AG09319 (cell line): ENCODE measurements at regions not wholly inside any gene's neighbourhood (a gene's known extent, or its start where the extent isn't known, plus 50 kb on each side); places are given as distances from the start of the nearest gene placed in this dataset.

Source experiments
- DNase-seq: peaks from one replicate; pipeline ENCODE4 v3.0.0-alpha.2; 2010; ENCODE audit warnings: low read depth; ENCODE audit errors: extremely low read depth
- CTCF ChIP-seq: IDR thresholded peaks from 2 replicates; pipeline ENCODE4 v1.5.1; 2011; ENCODE audit warnings: low read depth, mild to moderate bottlenecking, inconsistent platforms, low read length, moderate library complexity

- peak; percentile 44 for DNase-seq
- peak; percentile 95 for TF ChIP-seq CTCF
Measured at GRCh38 chr10:30687698-30688213, 58.2 kb upstream of the LYZL2 start.

- TF ChIP-seq CTCF: no peak
- DNase-seq: no peak
Measured at GRCh38 chr10:30686708-30687107, 57.2 kb upstream of the LYZL2 start.

- TF ChIP-seq CTCF: no peak
- DNase-seq: no peak
Measured at GRCh38 chr10:30683496-30683895, 53.9 kb upstream of the LYZL2 start.

- DNase-seq: peak; percentile 89
Measured at GRCh38 chr10:30682377-30683199, 53.0 kb upstream of the LYZL2 start.

GRCh38 chr10:30680908-30681307, 51.4 kb upstream of the LYZL2 start:
- no peak for TF ChIP-seq CTCF
- DNase-seq: no peak
